CD4-positive, alpha-beta memory T cell (primary cell): ENCODE measurements at regions not wholly inside any gene's neighbourhood (a gene's known extent, or its start where the extent isn't known, plus 50 kb on each side); places are given as distances from the start of the nearest gene placed in this dataset.

Experiments used
- CTCF ChIA-PET: fragments of 350-600 bp; sonication (Branson Sonifier 250); formaldehyde crosslinking; loops from one replicate; lab custom pipeline; 2021; ENCODE audit warnings: inconsistent platforms; ENCODE audit not compliant: partially characterized antibody; lab: Charles Lee
- POLR2A ChIA-PET: fragments of 350-600 bp; sonication (Branson Sonifier 250); formaldehyde crosslinking; loops from one replicate; lab custom pipeline; 2021; ENCODE audit not compliant: partially characterized antibody; lab: Charles Lee
- DNase-seq, 5 donors: peaks; one replicate each; pipeline versions ENCODE4 v3.0.0 to v3.0.0-alpha.2; 2020 to 2022; ENCODE audit warnings: mixed read lengths in 1 of 5
- H3K27ac ChIP-seq: one replicate; pipeline ENCODE4 v1.7.0; 2013; ENCODE audit warnings: low read depth, low read length
- H3K27me3 ChIP-seq: 2 replicates; pipeline ENCODE4 v1.7.0; 2013; ENCODE audit warnings: mild to moderate bottlenecking, low read length, moderate library complexity; ENCODE audit not compliant: insufficient read depth
- H3K36me3 ChIP-seq: 2 replicates; pipeline ENCODE4 v1.7.0; 2013; ENCODE audit warnings: mild to moderate bottlenecking, low read length, moderate library complexity; ENCODE audit not compliant: insufficient read depth
- H3K4me1 ChIP-seq: 2 replicates; pipeline ENCODE4 v1.7.0; 2013; ENCODE audit warnings: mild to moderate bottlenecking, low read length, moderate library complexity; ENCODE audit not compliant: insufficient read depth
- H3K4me3 ChIP-seq, 2 donors: one replicate each; pipeline ENCODE4 v1.7.0; 2013; ENCODE audit warnings: low read length in 2 of 2, mild to moderate bottlenecking in 1 of 2
- H3K9me3 ChIP-seq, 2 donors: one replicate each; pipeline ENCODE4 v1.7.0; 2013; ENCODE audit warnings: low read length in 2 of 2, control low read depth in 1 of 2; ENCODE audit not compliant: control insufficient read depth in 1 of 2
- H3K27ac Mint-ChIP-seq, 7 donors: one replicate each; pipeline ENCODE4 v1.8.0; 2020 to 2021; ENCODE audit warnings: mixed read lengths in 7 of 7, mild to moderate bottlenecking in 6 of 7, inconsistent platforms in 3 of 7, moderate library complexity in 3 of 7
- H3K27me3 Mint-ChIP-seq, 2 donors: one replicate each; pipeline ENCODE4 v1.8.0; 2020 to 2021; ENCODE audit warnings: mixed read lengths in 2 of 2
- H3K36me3 Mint-ChIP-seq, 2 donors: one replicate each; pipeline ENCODE4 v1.8.0; 2020 to 2021; ENCODE audit warnings: mixed read lengths in 2 of 2, inconsistent platforms in 1 of 2, mild to moderate bottlenecking in 1 of 2
- H3K4me1 Mint-ChIP-seq, 4 donors: one replicate each; pipeline ENCODE4 v1.8.0; 2020 to 2021; ENCODE audit warnings: mixed read lengths in 4 of 4, mild to moderate bottlenecking in 1 of 4
- H3K4me3 Mint-ChIP-seq, 8 donors: one replicate each; pipeline ENCODE4 v1.8.0; 2020 to 2021; ENCODE audit warnings: mixed read lengths in 8 of 8, mild to moderate bottlenecking in 7 of 8, moderate library complexity in 6 of 8, inconsistent platforms in 3 of 8
- H3K9me3 Mint-ChIP-seq, 8 donors: one replicate each; pipeline ENCODE4 v1.8.0; 2020 to 2021; ENCODE audit warnings: mixed read lengths in 8 of 8, mild to moderate bottlenecking in 5 of 8, inconsistent platforms in 3 of 8, moderate library complexity in 1 of 8
- intact Hi-C: fragments of 100-400 bp; cut with micrococcal nuclease; formaldehyde crosslinking; loops from one replicate; pipeline ENCODE4 v1.15.1; 2023

DNA sequence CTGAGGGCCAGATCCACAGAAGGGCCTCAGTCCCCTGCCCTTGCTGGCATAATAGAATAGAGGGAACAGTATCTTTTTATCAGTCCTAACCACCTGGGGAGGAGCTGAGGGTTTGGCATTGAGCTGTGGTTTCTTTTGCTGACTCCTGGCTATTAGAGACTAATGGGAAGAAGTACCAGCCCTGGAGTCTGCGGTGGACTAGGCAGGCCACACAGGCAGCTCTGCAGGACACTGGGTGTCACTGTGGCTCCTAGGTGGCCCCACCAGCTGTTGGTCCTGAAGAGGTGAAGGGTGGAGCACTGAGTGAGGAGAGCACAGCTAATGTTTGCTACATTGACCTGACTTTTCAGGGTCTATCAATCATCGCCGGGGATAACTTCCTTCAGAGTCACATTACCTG, 52.8 kb upstream of the GPC4 start:
- DNase-seq: no peak
- H3K4me3 Mint-ChIP-seq: no peak overlapping the region
- H3K27ac Mint-ChIP-seq: no peak overlapping the region
- no peak overlapping the region for H3K4me3 ChIP-seq
- peaks cover 0 to 2% (median 0%) of the 10 kb centered on the region in 8 donors for H3K9me3 Mint-ChIP-seq
- H3K4me1 Mint-ChIP-seq: no peaks in the 10 kb centered on the region
- H3K27me3 Mint-ChIP-seq: peaks cover 5 to 7% of the 10 kb centered on the region in 2 donors
- intact Hi-C loops: no loop called here
- ChIA-PET POLR2A (no interaction called here), CTCF (no interaction called here)
- no peaks in the 10 kb centered on the region for H3K36me3 Mint-ChIP-seq
- no peaks in the 10 kb centered on the region for H3K27me3 ChIP-seq
- no peaks in the 10 kb centered on the region for H3K9me3 ChIP-seq
- no peak overlapping the region for H3K27ac ChIP-seq
- no peaks in the 10 kb centered on the region for H3K4me1 ChIP-seq
- H3K36me3 ChIP-seq: no peaks in the 10 kb centered on the region

DNA sequence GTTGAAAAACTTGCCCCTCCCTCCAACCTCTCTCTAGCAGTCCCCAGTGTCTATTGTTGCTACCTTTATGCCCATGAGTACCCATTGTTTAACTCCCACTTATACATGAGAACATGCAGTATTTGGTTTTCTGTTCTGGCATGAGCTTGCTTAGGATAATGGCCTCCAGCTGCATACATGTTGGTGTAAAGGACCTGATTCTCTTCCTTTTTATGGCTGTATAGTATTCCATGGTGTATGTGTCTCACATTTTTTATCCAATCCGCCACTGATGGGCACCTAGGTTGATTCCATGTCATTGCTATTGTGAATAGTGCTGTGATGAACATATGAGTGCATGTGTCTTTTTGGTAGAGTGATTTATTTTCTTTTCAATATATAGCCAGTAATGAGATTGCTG, 50.0 kb upstream of the GPC4 start:
- no peak overlapping the region for H3K27ac Mint-ChIP-seq
- H3K9me3 ChIP-seq: no peaks in the 10 kb centered on the region
- H3K4me1 ChIP-seq: no peaks in the 10 kb centered on the region
- no peaks in the 10 kb centered on the region for H3K36me3 Mint-ChIP-seq
- H3K27me3 Mint-ChIP-seq: peaks cover 2 to 5% of the 10 kb centered on the region in 2 donors
- intact Hi-C loops: no loop called here
- no peaks in the 10 kb centered on the region for H3K36me3 ChIP-seq
- no peak overlapping the region for H3K27ac ChIP-seq
- H3K4me3 Mint-ChIP-seq: no peak overlapping the region
- DNase-seq: no peak
- peaks cover 0 to 2% (median 0%) of the 10 kb centered on the region in 8 donors for H3K9me3 Mint-ChIP-seq
- ChIA-PET POLR2A (no interaction called here), CTCF (no interaction called here)
- H3K4me3 ChIP-seq: no peak overlapping the region
- H3K4me1 Mint-ChIP-seq: no peaks in the 10 kb centered on the region
- H3K27me3 ChIP-seq: no peaks in the 10 kb centered on the region
